HCT116 (cell line): ENCODE measurements at regions not wholly inside any gene's neighbourhood (a gene's known extent, or its start where the extent isn't known, plus 50 kb on each side); places are given as distances from the start of the nearest gene placed in this dataset.

Experiments
- ATAC-seq: fragments of 200-7000 bp; cut with Tn5 transposase; 2 replicates; pipeline ENCODE4 v1.9.1; 2020; ENCODE audit warnings: mild to moderate bottlenecking, moderate library complexity
- BruUV-seq: library from RNA; stranded (reverse); fragments of 400-500 nt; replicated peaks from 2 replicates; lab custom pipeline; 2021; lab: Mats Ljungman, UMichigan
- CTCF ChIA-PET: fragments of 300-600 bp; sonication (Branson Sonifier 250); formaldehyde crosslinking; loops from one replicate; lab custom pipeline; 2021; ENCODE audit warnings: antibody characterized with exemption; lab: Charles Lee
- POLR2A ChIA-PET: fragments of 300-600, 350-600 bp; sonication (Branson Sonifier 250); formaldehyde crosslinking; loops from one replicate; lab custom pipeline; 2021; ENCODE audit warnings: antibody characterized with exemption; lab: Charles Lee
- RAD21 ChIA-PET, 2 experiments: fragments of 300-600 bp; sonication (Branson Sonifier 250); formaldehyde crosslinking; loops; one replicate each; lab custom pipeline; 2023; ENCODE audit warnings: low total read pairs in 2 of 2; ENCODE audit not compliant: uncharacterized antibody in 2 of 2, unreplicated experiment in 2 of 2, low non-redundant PET in 1 of 2; lab: Charles Lee
- DNase-seq: peaks from one replicate; pipeline ENCODE4 v3.0.0-alpha.2; 2010; ENCODE audit warnings: low read depth, low spot score
- H2AFZ ChIP-seq: fragments of 200-600 bp; shearing (Covaris generic), sonication (generic); 2 replicates; pipeline ENCODE4 v1.6.1; 2017; ENCODE audit warnings: low read depth, mixed run types, mixed read lengths, antibody characterized with exemption, low read length; ENCODE audit not compliant: poor library complexity, severe bottlenecking
- H3K27ac ChIP-seq: 2 replicates; pipeline ENCODE4 v1.5.1; 2012; ENCODE audit warnings: low read depth, low read length
- H3K27me3 ChIP-seq: fragments of 200-600 bp; sonication (generic); 2 replicates; pipeline ENCODE4 v1.6.1; 2016; ENCODE audit warnings: mixed run types, low read length, mixed read lengths; ENCODE audit not compliant: insufficient read depth
- H3K36me3 ChIP-seq, 2 experiments: fragments of 200-500 bp in 1 of 2; fragments of 200-600 bp in 1 of 2; sonication (Bioruptor generic) in 1 of 2; sonication (generic) in 1 of 2; 2 replicates each; pipeline versions ENCODE4 v1.5.1 to v1.6.1; 2014 to 2016; ENCODE audit warnings: low read length in 2 of 2, inconsistent platforms in 1 of 2, mixed read lengths in 1 of 2, mixed run types in 1 of 2; ENCODE audit not compliant: insufficient read depth in 2 of 2, control insufficient read depth in 1 of 2
- H3K4me1 ChIP-seq, 2 experiments: fragments of 200-600 bp in 1 of 2; sonication (generic) in 1 of 2; 2 replicates each; pipeline versions ENCODE4 v1.5.1 to v1.6.1; 2012 to 2017; ENCODE audit warnings: low read length in 2 of 2, inconsistent platforms in 1 of 2, mild to moderate bottlenecking in 1 of 2, mixed read lengths in 1 of 2, mixed run types in 1 of 2, moderate library complexity in 1 of 2; ENCODE audit not compliant: insufficient read depth in 2 of 2, control insufficient read depth in 1 of 2
- H3K4me2 ChIP-seq: fragments of 200-600 bp; sonication (generic); 2 replicates; pipeline ENCODE4 v1.6.1; 2017; ENCODE audit warnings: mixed run types, low read length, mixed read lengths
- H3K4me3 ChIP-seq, 2 experiments: fragments of 200-600 bp in 1 of 2; sonication (generic) in 1 of 2; replicated peaks in 1 of 2; 2 replicates each; pipeline ENCODE4 v1.5.1; 2011 to 2016; ENCODE audit warnings: low read length in 2 of 2, control low read depth in 1 of 2, low read depth in 1 of 2, mild to moderate bottlenecking in 1 of 2, mixed read lengths in 1 of 2, mixed run types in 1 of 2
- H3K79me2 ChIP-seq: fragments of 200-600 bp; sonication (generic); 2 replicates; pipeline ENCODE4 v1.6.1; 2017; ENCODE audit warnings: mild to moderate bottlenecking, mixed run types, low read length, moderate library complexity, mixed read lengths; ENCODE audit not compliant: insufficient read depth
- H3K9ac ChIP-seq: fragments of 200-600 bp; sonication (generic); 2 replicates; pipeline ENCODE4 v1.6.1; 2016; ENCODE audit warnings: low read length, mixed read lengths
- H3K9me2 ChIP-seq: fragments of 200-600 bp; sonication (generic), shearing (Covaris generic); 2 replicates; pipeline ENCODE4 v1.6.1; 2017; ENCODE audit warnings: mixed run types, mild to moderate bottlenecking, moderate library complexity; ENCODE audit not compliant: insufficient read depth
- H3K9me3 ChIP-seq, 2 experiments: fragments of 200-500 bp in 1 of 2; fragments of 200-600 bp in 1 of 2; sonication (Bioruptor generic) in 1 of 2; sonication (generic) in 1 of 2; 2 replicates each; pipeline ENCODE4 v1.6.1; 2014 to 2017; ENCODE audit warnings: low read length in 2 of 2, mixed read lengths in 2 of 2, inconsistent platforms in 1 of 2, low read depth in 1 of 2, mild to moderate bottlenecking in 1 of 2, mixed run types in 1 of 2, moderate library complexity in 1 of 2; ENCODE audit not compliant: control insufficient read depth in 1 of 2, insufficient read depth in 1 of 2
- H4K20me1 ChIP-seq: fragments of 200-600 bp; sonication (generic), shearing (Covaris generic); 2 replicates; pipeline ENCODE4 v1.6.1; 2017; ENCODE audit warnings: mixed run types, mild to moderate bottlenecking, moderate library complexity; ENCODE audit not compliant: insufficient read depth
- CBX3 ChIP-seq: IDR thresholded peaks from 2 replicates; pipeline ENCODE4 v1.6.1; 2012; ENCODE audit warnings: low read depth
- CEBPB ChIP-seq: IDR thresholded peaks from 2 replicates; pipeline ENCODE4 v1.6.1; 2012; ENCODE audit warnings: low read depth
- EZH2phosphoT487 ChIP-seq: fragments of 200-600 bp; IDR thresholded peaks from 2 replicates; pipeline ENCODE4 v1.6.1; 2018; ENCODE audit warnings: antibody characterized with exemption, borderline replicate concordance
- JUND ChIP-seq: IDR thresholded peaks from 2 replicates; pipeline ENCODE4 v1.6.1; 2012
- POLR2A ChIP-seq: IDR thresholded peaks from 2 replicates; pipeline ENCODE4 v1.7.0; 2011; ENCODE audit warnings: borderline replicate concordance; ENCODE audit not compliant: insufficient read depth, insufficient read length; ENCODE audit errors: extremely low read depth
- POLR2AphosphoS5 ChIP-seq: IDR thresholded peaks from 2 replicates; pipeline ENCODE4 v1.6.1; 2011; ENCODE audit warnings: mild to moderate bottlenecking, low read depth, low read length, moderate library complexity
- SIN3A ChIP-seq: IDR thresholded peaks from 2 replicates; pipeline ENCODE4 v1.6.1; 2012; ENCODE audit warnings: low read depth
- YY1 ChIP-seq: IDR thresholded peaks from 2 replicates; pipeline ENCODE4 v1.6.1; 2011; ENCODE audit warnings: low read length, low read depth, moderate library complexity, mild to moderate bottlenecking; ENCODE audit not compliant: insufficient replicate concordance; ENCODE audit errors: extremely low read depth
- ZFX ChIP-seq: fragments of 450-650 bp; IDR thresholded peaks from 2 replicates; pipeline ENCODE4 v1.6.1; 2017
- intact Hi-C: fragments of 100-400 bp; cut with micrococcal nuclease; formaldehyde crosslinking; loops from 2 replicates; pipeline ENCODE4 v1.10.0; 2022
- TF ChIP-seq, protein P1 (sequence below): IDR thresholded peaks from 2 replicates; pipeline ENCODE4 v1.6.1; 2012
- TF ChIP-seq, protein P2 (sequence below): IDR thresholded peaks from 2 replicates; pipeline ENCODE4 v1.6.1; 2012
- TF ChIP-seq, protein P3 (sequence below): IDR thresholded peaks from 2 replicates; pipeline ENCODE4 v1.6.1; 2012; ENCODE audit warnings: low read depth

DNA sequence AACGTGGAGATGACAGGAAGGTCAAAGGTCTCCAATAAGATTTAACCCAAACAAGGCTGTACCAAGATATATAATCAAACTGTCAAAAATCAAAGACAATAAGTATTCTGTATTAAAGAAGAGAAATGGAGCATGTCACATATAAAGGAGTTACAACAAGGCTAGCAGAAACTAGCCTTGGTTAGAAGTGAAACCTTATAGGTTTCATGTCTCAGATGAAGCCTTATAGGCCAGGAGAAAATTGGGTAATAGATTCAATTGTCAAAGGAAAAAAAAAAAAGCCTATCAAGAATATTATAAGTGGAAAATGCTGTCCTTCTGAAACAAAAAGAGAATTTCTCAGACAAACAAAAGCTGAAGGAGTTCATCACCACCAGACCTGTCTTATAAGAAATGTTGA lies 419.4 kb downstream of the CDH11 start:
- H3K9ac ChIP-seq: no peak overlapping the region
- TF ChIP-seq EZH2phosphoT487: no peak
- no peak for TF ChIP-seq SIN3A
- TF ChIP-seq, protein P1, sequence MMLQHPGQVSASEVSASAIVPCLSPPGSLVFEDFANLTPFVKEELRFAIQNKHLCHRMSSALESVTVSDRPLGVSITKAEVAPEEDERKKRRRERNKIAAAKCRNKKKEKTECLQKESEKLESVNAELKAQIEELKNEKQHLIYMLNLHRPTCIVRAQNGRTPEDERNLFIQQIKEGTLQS: no peak
- TF ChIP-seq POLR2A: no peak
- no peak for TF ChIP-seq CEBPB
- TF ChIP-seq CBX3: no peak
- no peak for TF ChIP-seq POLR2AphosphoS5
- TF ChIP-seq YY1: no peak
- TF ChIP-seq, protein P2, sequence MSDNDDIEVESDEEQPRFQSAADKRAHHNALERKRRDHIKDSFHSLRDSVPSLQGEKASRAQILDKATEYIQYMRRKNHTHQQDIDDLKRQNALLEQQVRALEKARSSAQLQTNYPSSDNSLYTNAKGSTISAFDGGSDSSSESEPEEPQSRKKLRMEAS: no peak
- TF ChIP-seq, protein P3, sequence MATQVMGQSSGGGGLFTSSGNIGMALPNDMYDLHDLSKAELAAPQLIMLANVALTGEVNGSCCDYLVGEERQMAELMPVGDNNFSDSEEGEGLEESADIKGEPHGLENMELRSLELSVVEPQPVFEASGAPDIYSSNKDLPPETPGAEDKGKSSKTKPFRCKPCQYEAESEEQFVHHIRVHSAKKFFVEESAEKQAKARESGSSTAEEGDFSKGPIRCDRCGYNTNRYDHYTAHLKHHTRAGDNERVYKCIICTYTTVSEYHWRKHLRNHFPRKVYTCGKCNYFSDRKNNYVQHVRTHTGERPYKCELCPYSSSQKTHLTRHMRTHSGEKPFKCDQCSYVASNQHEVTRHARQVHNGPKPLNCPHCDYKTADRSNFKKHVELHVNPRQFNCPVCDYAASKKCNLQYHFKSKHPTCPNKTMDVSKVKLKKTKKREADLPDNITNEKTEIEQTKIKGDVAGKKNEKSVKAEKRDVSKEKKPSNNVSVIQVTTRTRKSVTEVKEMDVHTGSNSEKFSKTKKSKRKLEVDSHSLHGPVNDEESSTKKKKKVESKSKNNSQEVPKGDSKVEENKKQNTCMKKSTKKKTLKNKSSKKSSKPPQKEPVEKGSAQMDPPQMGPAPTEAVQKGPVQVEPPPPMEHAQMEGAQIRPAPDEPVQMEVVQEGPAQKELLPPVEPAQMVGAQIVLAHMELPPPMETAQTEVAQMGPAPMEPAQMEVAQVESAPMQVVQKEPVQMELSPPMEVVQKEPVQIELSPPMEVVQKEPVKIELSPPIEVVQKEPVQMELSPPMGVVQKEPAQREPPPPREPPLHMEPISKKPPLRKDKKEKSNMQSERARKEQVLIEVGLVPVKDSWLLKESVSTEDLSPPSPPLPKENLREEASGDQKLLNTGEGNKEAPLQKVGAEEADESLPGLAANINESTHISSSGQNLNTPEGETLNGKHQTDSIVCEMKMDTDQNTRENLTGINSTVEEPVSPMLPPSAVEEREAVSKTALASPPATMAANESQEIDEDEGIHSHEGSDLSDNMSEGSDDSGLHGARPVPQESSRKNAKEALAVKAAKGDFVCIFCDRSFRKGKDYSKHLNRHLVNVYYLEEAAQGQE: no peak
- TF ChIP-seq ZFX: no peak
- no peak for TF ChIP-seq JUND
- no peak overlapping the region for H3K4me2 ChIP-seq
- no peaks in the 10 kb centered on the region for H3K79me2 ChIP-seq
- H3K9me2 ChIP-seq: no peaks in the 10 kb centered on the region
- POLR2A ChIA-PET: no interaction called here
- ATAC-seq (no peak), DNase-seq (no peak)
- H3K9me3 ChIP-seq: peaks cover 5 to 24% of the 10 kb centered on the region in 2 experiments; a peak in 2 of 4 replicates
- no peak overlapping the region for H2AFZ ChIP-seq
- H3K27me3 ChIP-seq: no peaks in the 10 kb centered on the region
- H3K36me3 ChIP-seq: no peaks in the 10 kb centered on the region
- CTCF ChIA-PET: no interaction called here
- intact Hi-C loops: no loop called here
- no peak overlapping the region for H3K27ac ChIP-seq
- no peaks in the 10 kb centered on the region for H4K20me1 ChIP-seq
- BruUV-seq: no TSS peak
- RAD21 ChIA-PET: no interaction called here
- no peaks in the 10 kb centered on the region for H3K4me1 ChIP-seq
- H3K4me3 ChIP-seq: no peak overlapping the region
